ENCODE measurements at regions not wholly inside any gene's neighbourhood (a gene's known extent, or its start where the extent isn't known, plus 50 kb on each side); places are given as distances from the start of the nearest gene placed in this dataset.
A peak's percentile ranks its signal among the peaks of the same experiment; 100 is the strongest.

DNA sequence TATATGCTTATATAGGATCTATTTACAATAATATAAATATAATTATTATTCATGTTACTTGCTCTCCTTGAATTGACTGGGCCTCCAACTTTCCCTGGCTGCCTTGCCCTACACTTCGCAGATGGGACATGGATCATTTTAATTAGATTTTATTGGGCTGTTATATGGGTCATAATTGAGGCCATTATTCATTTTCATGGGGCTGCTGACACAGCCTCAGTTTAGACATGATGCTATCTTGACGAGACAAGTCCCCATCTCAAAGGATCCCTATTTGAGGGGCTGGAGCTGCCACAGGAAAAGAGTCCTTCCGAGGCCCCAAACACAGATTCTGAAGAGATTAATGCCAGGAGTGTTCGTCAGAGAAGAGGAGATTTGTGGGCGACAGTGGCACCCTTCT is 170.4 kb downstream of the DHX35 start:
- Histone ChIP-seq H3K36me3 (ENCODE audit: control insufficient read depth in 4 of 4, insufficient read depth in 4 of 4, low read length in 3 of 4) (no peaks in the 10 kb centered on the region), H3K4me1 (ENCODE audit: control extremely low read depth in 1 of 4, control insufficient read depth in 4 of 4, insufficient read depth in 4 of 4, low read length in 3 of 4) (no peaks in the 10 kb centered on the region), H3K27me3 (replicated peaks in 2 of 5; ENCODE audit: control insufficient read depth in 4 of 5, insufficient read depth in 5 of 5, low read length in 4 of 5) (peaks cover 0 to 3% (median 0%) of the 10 kb centered on the region in 5 experiments), H3K9me3 (ENCODE audit: control extremely low read depth in 1 of 5, control insufficient read depth in 4 of 5, insufficient read depth in 2 of 5, low read depth in 1 of 5, low read length in 4 of 5) (no peaks in the 10 kb centered on the region), H3K4me3 (ENCODE audit: control insufficient read depth in 1 of 7, extremely low read depth in 1 of 7, insufficient read depth in 4 of 7, low read depth in 2 of 7, low read length in 6 of 7) (no peak overlapping the region), H3K27ac (ENCODE audit: insufficient read depth in 1 of 2, low read depth in 1 of 2, low read length in 2 of 2, poor library complexity in 1 of 2, severe bottlenecking in 2 of 2) (no peak overlapping the region)
- no peak for DNase-seq
- WGBS (ENCODE audit: insufficient coverage) = 96% methylated on average over 3 of the region's 5 CpGs
- POLR2A ChIA-PET = no interaction called here
- CTCF ChIA-PET = no interaction called here

DNA sequence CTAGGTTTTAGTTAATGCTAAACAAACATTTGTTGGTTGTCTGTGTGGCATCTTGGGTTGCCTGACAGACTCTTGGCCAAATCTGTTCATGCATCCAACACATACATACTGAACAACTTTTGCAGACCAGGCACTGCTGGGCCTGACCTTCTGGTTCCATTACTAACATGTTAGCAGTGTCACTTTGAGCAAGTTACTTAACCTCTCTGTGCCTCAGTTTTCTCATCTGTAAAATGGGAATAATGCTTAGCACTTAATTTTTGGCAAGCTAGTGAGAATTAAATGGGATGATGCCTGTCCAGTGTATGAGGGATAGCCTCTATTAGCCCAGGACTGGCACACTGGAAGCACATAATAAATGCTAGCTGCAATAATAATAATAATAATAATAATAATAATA is 169.9 kb downstream of the DHX35 start:
- Histone ChIP-seq H3K9me3 (ENCODE audit: control extremely low read depth in 1 of 5, control insufficient read depth in 4 of 5, insufficient read depth in 2 of 5, low read depth in 1 of 5, low read length in 4 of 5) (no peaks in the 10 kb centered on the region), H3K36me3 (ENCODE audit: control insufficient read depth in 4 of 4, insufficient read depth in 4 of 4, low read length in 3 of 4) (no peaks in the 10 kb centered on the region), H3K27ac (ENCODE audit: insufficient read depth in 1 of 2, low read depth in 1 of 2, low read length in 2 of 2, poor library complexity in 1 of 2, severe bottlenecking in 2 of 2) (no peak overlapping the region), H3K4me3 (ENCODE audit: control insufficient read depth in 1 of 7, extremely low read depth in 1 of 7, insufficient read depth in 4 of 7, low read depth in 2 of 7, low read length in 6 of 7) (no peak overlapping the region), H3K4me1 (ENCODE audit: control extremely low read depth in 1 of 4, control insufficient read depth in 4 of 4, insufficient read depth in 4 of 4, low read length in 3 of 4) (no peaks in the 10 kb centered on the region), H3K27me3 (replicated peaks in 2 of 5; ENCODE audit: control insufficient read depth in 4 of 5, insufficient read depth in 5 of 5, low read length in 4 of 5) (peaks cover 0 to 3% (median 0%) of the 10 kb centered on the region in 5 experiments)
- POLR2A ChIA-PET = no interaction called here
- no peak for DNase-seq
- CTCF ChIA-PET = no interaction called here

DNA sequence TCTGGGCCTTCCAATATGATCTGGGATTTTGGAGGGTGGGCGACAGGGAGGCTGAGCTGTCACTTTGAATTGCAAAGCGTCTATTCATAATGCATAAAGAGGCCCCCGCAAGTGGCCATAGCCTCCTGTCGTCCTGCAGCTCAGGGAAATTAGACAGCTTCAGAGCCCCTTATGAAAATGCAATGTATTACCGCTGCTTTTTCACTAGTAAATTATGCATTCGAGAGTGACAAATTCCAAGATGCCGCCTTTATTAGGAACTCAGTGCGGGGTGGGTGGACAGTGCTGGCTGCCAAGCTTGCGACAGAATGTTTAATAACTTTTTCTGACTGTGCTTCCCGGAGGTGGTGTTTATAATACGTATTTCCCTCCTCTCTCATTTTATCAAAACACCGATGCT is 168.5 kb downstream of the DHX35 start:
- 96% methylated on average over 12 of the region's 12 CpGs for WGBS (ENCODE audit: insufficient coverage)
- POLR2A ChIA-PET = no interaction called here

DNA sequence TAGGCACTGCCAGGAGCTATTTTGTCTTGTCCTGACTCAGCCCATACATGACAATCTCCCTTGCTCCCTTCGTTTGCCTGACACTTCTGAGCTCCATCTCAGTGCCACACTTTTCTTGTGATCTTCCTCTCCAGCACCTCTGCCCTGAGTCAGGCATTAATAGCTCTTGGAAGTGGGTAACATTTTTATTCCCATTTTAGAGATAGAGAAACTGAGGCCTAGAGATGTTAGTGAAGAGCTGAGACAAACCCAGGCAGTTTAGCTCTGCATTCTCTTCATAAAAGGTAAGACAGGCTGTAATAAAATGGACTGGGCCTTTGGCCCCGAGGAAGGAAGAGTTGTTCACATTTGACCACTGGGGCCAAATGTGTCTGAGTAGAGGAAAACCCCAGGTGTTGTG is 167.4 kb downstream of the DHX35 start:
- no peak for DNase-seq
- CTCF ChIA-PET = interaction anchor here (0.8 kb wide), 1 partner anchor 61 kb away, joined by 3 read pairs; no protein-coding TSS in a partner anchor
- Histone ChIP-seq H3K9me3 (ENCODE audit: control extremely low read depth in 1 of 5, control insufficient read depth in 4 of 5, insufficient read depth in 2 of 5, low read depth in 1 of 5, low read length in 4 of 5) (no peaks in the 10 kb centered on the region), H3K4me3 (ENCODE audit: control insufficient read depth in 1 of 7, extremely low read depth in 1 of 7, insufficient read depth in 4 of 7, low read depth in 2 of 7, low read length in 6 of 7) (no peak overlapping the region), H3K4me1 (ENCODE audit: control extremely low read depth in 1 of 4, control insufficient read depth in 4 of 4, insufficient read depth in 4 of 4, low read length in 3 of 4) (no peaks in the 10 kb centered on the region), H3K36me3 (ENCODE audit: control insufficient read depth in 4 of 4, insufficient read depth in 4 of 4, low read length in 3 of 4) (no peaks in the 10 kb centered on the region), H3K27me3 (replicated peaks in 2 of 5; ENCODE audit: control insufficient read depth in 4 of 5, insufficient read depth in 5 of 5, low read length in 4 of 5) (peaks cover 0 to 3% (median 0%) of the 10 kb centered on the region in 5 experiments), H3K27ac (ENCODE audit: insufficient read depth in 1 of 2, low read depth in 1 of 2, low read length in 2 of 2, poor library complexity in 1 of 2, severe bottlenecking in 2 of 2) (no peak overlapping the region)
- 94% methylated on average over 2 of the region's 2 CpGs for WGBS (ENCODE audit: insufficient coverage)
- POLR2A ChIA-PET = no interaction called here

More for the DNA sequence above, 168.5 kb downstream of the DHX35 start:
- DNase-seq = no peak
- Histone ChIP-seq H3K4me1 (ENCODE audit: control extremely low read depth in 1 of 4, control insufficient read depth in 4 of 4, insufficient read depth in 4 of 4, low read length in 3 of 4) (no peaks in the 10 kb centered on the region), H3K27ac (ENCODE audit: insufficient read depth in 1 of 2, low read depth in 1 of 2, low read length in 2 of 2, poor library complexity in 1 of 2, severe bottlenecking in 2 of 2) (no peak overlapping the region), H3K9me3 (ENCODE audit: control extremely low read depth in 1 of 5, control insufficient read depth in 4 of 5, insufficient read depth in 2 of 5, low read depth in 1 of 5, low read length in 4 of 5) (no peaks in the 10 kb centered on the region), H3K36me3 (ENCODE audit: control insufficient read depth in 4 of 4, insufficient read depth in 4 of 4, low read length in 3 of 4) (no peaks in the 10 kb centered on the region), H3K27me3 (replicated peaks in 2 of 5; ENCODE audit: control insufficient read depth in 4 of 5, insufficient read depth in 5 of 5, low read length in 4 of 5) (no peaks in the 10 kb centered on the region), H3K4me3 (ENCODE audit: control insufficient read depth in 1 of 7, extremely low read depth in 1 of 7, insufficient read depth in 4 of 7, low read depth in 2 of 7, low read length in 6 of 7) (no peak overlapping the region)
- CTCF ChIA-PET = no interaction called here

DNA sequence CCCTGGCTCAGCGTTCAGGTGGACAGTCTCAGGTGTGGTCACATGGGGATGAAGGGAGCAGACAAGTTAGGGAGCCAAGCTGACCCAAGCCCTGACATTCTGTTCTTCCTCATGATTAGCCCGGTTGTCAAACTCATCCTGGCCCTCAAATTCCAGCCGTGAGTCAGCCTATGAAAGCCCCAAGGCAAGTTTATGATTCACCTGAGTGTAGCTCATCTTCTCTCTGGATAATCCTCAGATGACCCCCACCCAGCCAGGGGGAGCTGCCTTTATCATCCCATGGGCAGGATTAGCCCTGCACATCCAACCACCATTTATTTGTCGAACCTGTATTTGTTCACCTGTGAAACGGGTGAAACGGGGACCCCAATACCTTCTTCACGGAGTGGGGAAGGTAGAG is 161.9 kb downstream of the DHX35 start:
- H3K27me3 ChIP-seq (replicated peaks in 2 of 5; ENCODE audit: control insufficient read depth in 4 of 5, insufficient read depth in 5 of 5, low read length in 4 of 5) = peaks cover 0 to 6% (median 0%) of the 10 kb centered on the region in 5 experiments
- no peaks in the 10 kb centered on the region for H3K9me3 ChIP-seq (ENCODE audit: control extremely low read depth in 1 of 5, control insufficient read depth in 4 of 5, insufficient read depth in 2 of 5, low read depth in 1 of 5, low read length in 4 of 5)
- H3K4me3 ChIP-seq (ENCODE audit: control insufficient read depth in 1 of 7, extremely low read depth in 1 of 7, insufficient read depth in 4 of 7, low read depth in 2 of 7, low read length in 6 of 7) = no peak overlapping the region
- DNase-seq = no peak
- peaks cover 0 to 8% (median 0%) of the 10 kb centered on the region in 4 experiments for H3K4me1 ChIP-seq (ENCODE audit: control extremely low read depth in 1 of 4, control insufficient read depth in 4 of 4, insufficient read depth in 4 of 4, low read length in 3 of 4)
- ChIA-PET POLR2A (no interaction called here), CTCF (interaction anchor here (0.9 kb wide), 1 partner anchor 16 kb away, joined by 3 read pairs; no protein-coding TSS in a partner anchor)
- 81% methylated on average over 6 of the region's 7 CpGs for WGBS (ENCODE audit: insufficient coverage)
- no peak overlapping the region for H3K27ac ChIP-seq (ENCODE audit: insufficient read depth in 1 of 2, low read depth in 1 of 2, low read length in 2 of 2, poor library complexity in 1 of 2, severe bottlenecking in 2 of 2)
- H3K36me3 ChIP-seq (ENCODE audit: control insufficient read depth in 4 of 4, insufficient read depth in 4 of 4, low read length in 3 of 4) = no peaks in the 10 kb centered on the region

DNA sequence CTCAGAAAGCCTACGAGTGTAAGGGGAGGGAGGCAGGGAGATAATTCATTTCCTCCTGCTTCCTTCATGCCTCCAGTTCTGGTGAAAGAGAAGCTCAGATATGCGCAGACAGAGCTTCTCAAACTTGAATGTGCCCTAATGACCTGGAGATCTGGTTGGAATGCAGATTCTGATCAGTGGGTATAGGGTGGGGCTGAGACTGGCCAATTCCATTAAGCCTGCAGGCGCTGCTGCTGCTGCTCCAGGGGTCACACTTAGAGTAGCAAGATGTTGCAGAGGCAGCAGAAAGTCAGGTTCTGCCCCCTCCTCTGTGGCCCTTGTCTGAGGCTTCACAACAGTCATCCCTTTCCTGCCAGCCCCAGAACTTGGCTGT is 161.0 kb downstream of the DHX35 start:
- ChIA-PET POLR2A (no interaction called here), CTCF (interaction anchor here (3.1 kb wide), 1 partner anchor 11 kb away, joined by 13 read pairs; no protein-coding TSS in a partner anchor)
- no peak overlapping the region for H3K27ac ChIP-seq (ENCODE audit: insufficient read depth in 1 of 2, low read depth in 1 of 2, low read length in 2 of 2, poor library complexity in 1 of 2, severe bottlenecking in 2 of 2)
- H3K27me3 ChIP-seq (replicated peaks in 2 of 5; ENCODE audit: control insufficient read depth in 4 of 5, insufficient read depth in 5 of 5, low read length in 4 of 5) = peaks cover 0 to 6% (median 0%) of the 10 kb centered on the region in 5 experiments
- H3K4me1 ChIP-seq (ENCODE audit: control extremely low read depth in 1 of 4, control insufficient read depth in 4 of 4, insufficient read depth in 4 of 4, low read length in 3 of 4) = peaks cover 0 to 8% (median 0%) of the 10 kb centered on the region in 4 experiments
- no peaks in the 10 kb centered on the region for H3K9me3 ChIP-seq (ENCODE audit: control extremely low read depth in 1 of 5, control insufficient read depth in 4 of 5, insufficient read depth in 2 of 5, low read depth in 1 of 5, low read length in 4 of 5)
- H3K4me3 ChIP-seq (ENCODE audit: control insufficient read depth in 1 of 7, extremely low read depth in 1 of 7, insufficient read depth in 4 of 7, low read depth in 2 of 7, low read length in 6 of 7) = no peak overlapping the region
- no peaks in the 10 kb centered on the region for H3K36me3 ChIP-seq (ENCODE audit: control insufficient read depth in 4 of 4, insufficient read depth in 4 of 4, low read length in 3 of 4)
- DNase-seq = no peak
- WGBS (ENCODE audit: insufficient coverage) = 76% methylated on average over 3 of the region's 3 CpGs

DNA sequence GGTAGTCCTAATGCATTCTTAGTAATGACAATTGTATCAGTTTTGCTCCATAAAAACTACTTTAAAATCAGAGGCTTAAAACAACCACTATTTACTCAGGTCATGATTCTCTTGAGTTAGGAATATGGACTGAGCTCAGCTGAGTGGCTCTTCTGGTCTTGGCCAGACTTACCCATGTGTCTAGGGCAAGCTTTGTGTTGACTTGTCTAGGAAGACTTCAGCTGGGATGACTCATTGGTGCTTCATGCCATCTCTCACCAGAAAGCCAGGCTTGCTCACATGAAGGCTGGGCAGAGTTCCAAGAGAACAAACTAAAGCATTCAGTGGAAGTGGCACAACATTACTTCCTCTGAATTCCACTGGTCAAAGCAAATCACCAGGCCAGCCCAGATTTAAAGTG is 155.3 kb downstream of the DHX35 start:
- H3K27ac ChIP-seq (ENCODE audit: insufficient read depth in 1 of 2, low read depth in 1 of 2, low read length in 2 of 2, poor library complexity in 1 of 2, severe bottlenecking in 2 of 2) = no peak overlapping the region
- CTCF ChIA-PET = interaction anchor here (1.1 kb wide), 1 partner anchor 18 kb away, joined by 3 read pairs; no protein-coding TSS in a partner anchor
- H3K4me3 ChIP-seq (ENCODE audit: control insufficient read depth in 1 of 7, extremely low read depth in 1 of 7, insufficient read depth in 4 of 7, low read depth in 2 of 7, low read length in 6 of 7) = no peak overlapping the region
- POLR2A ChIA-PET = no interaction called here
- H3K9me3 ChIP-seq (ENCODE audit: control extremely low read depth in 1 of 5, control insufficient read depth in 4 of 5, insufficient read depth in 2 of 5, low read depth in 1 of 5, low read length in 4 of 5) = no peaks in the 10 kb centered on the region
- H3K4me1 ChIP-seq (ENCODE audit: control extremely low read depth in 1 of 4, control insufficient read depth in 4 of 4, insufficient read depth in 4 of 4, low read length in 3 of 4) = peaks cover 0 to 4% (median 0%) of the 10 kb centered on the region in 4 experiments
- peak in 2 of 3 donors; percentile 27 to 45 for DNase-seq
- H3K36me3 ChIP-seq (ENCODE audit: control insufficient read depth in 4 of 4, insufficient read depth in 4 of 4, low read length in 3 of 4) = no peaks in the 10 kb centered on the region
- peaks cover 0 to 5% (median 0%) of the 10 kb centered on the region in 5 experiments for H3K27me3 ChIP-seq (replicated peaks in 2 of 5; ENCODE audit: control insufficient read depth in 4 of 5, insufficient read depth in 5 of 5, low read length in 4 of 5)

Measured in common myeloid progenitor, CD34-positive (primary cell).